Osteocyte (in vitro differentiated cells): ENCODE measurements at regions not wholly inside any gene's neighbourhood (a gene's known extent, or its start where the extent isn't known, plus 50 kb on each side); places are given as distances from the start of the nearest gene placed in this dataset.
"Not testable (repeated sequence)": the region's sequence is repeated elsewhere in the genome, so short reads cannot be mapped to it uniquely, and the experiment has no call there.

Experiments
- DNase-seq: peaks from one replicate; pipeline ENCODE4 v3.0.0; 2021; ENCODE audit warnings: mixed read lengths; ENCODE audit not compliant: unreplicated experiment; ENCODE audit errors: extremely low spot score
- H3K27ac Mint-ChIP-seq: one replicate; pipeline ENCODE4 v1.8.0; 2021; ENCODE audit warnings: mild to moderate bottlenecking, mixed read lengths; ENCODE audit not compliant: unreplicated experiment
- H3K27me3 Mint-ChIP-seq: one replicate; pipeline ENCODE4 v1.8.0; 2021; ENCODE audit warnings: mixed read lengths; ENCODE audit not compliant: unreplicated experiment
- H3K36me3 Mint-ChIP-seq: one replicate; pipeline ENCODE4 v1.8.0; 2021; ENCODE audit warnings: mixed read lengths; ENCODE audit not compliant: unreplicated experiment
- H3K4me1 Mint-ChIP-seq: one replicate; pipeline ENCODE4 v1.8.0; 2021; ENCODE audit warnings: mixed read lengths; ENCODE audit not compliant: unreplicated experiment
- H3K4me3 Mint-ChIP-seq: one replicate; pipeline ENCODE4 v1.8.0; 2021; ENCODE audit warnings: mild to moderate bottlenecking, moderate library complexity, mixed read lengths; ENCODE audit not compliant: unreplicated experiment
- H3K9me3 Mint-ChIP-seq: one replicate; pipeline ENCODE4 v1.8.0; 2021; ENCODE audit warnings: mixed read lengths; ENCODE audit not compliant: unreplicated experiment
- CTCF ChIP-seq: fragments of 200-600 bp; sonication (generic); IDR thresholded peaks from 2 replicates; pipeline ENCODE4 v1.5.0; 2021; ENCODE audit warnings: antibody characterized with exemption, mild to moderate bottlenecking, moderate library complexity

DNA sequence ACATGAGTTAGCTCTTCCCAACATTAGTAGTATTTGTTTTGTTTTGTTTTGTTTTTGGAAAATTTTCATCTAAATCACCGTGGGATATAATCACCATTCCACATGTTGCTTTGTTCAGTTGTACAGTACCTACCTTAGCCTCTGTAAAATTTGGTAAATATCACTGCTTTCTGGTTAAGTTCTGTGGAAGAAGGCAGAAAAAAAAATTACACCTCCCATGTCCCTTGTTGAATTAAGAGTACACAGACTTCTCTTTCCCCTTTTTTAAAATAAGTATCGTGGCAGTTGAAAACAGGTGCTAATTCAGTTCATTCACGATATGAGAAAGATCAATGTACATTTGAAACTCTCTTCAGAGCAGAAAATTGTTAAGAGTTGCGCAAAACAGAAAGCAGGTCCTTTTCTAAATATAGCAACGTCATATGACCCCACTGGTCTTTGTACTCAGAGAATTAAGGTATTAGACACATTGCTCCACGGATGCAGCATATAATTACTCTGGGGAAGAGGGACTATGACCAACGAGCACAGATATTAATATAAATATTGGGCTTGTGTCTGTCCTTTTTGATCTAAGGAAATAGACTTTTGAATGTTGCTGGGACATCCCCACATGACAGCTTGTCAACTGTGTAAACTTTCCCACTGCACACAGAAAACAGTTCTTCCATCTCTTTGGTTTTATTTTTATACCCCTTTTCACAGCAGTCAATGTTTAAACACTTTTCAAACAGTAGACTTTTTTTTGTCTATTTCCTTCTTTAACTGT lies 58.6 kb upstream of the ZNF217 start:
- Mint-ChIP-seq H3K4me3 (no peak overlapping the region), H3K27ac (no peak overlapping the region), H3K4me1 (peaks cover 32% of the 10 kb centered on the region), H3K9me3 (no peaks in the 10 kb centered on the region), H3K27me3 (no peaks in the 10 kb centered on the region), H3K36me3 (no peaks in the 10 kb centered on the region)
- no peak for TF ChIP-seq CTCF
- DNase-seq: no peak

- not testable (repeated sequence) for DNase-seq, H3K27me3 Mint-ChIP-seq, H3K27ac Mint-ChIP-seq, H3K9me3 Mint-ChIP-seq, H3K4me3 Mint-ChIP-seq, H3K36me3 Mint-ChIP-seq
- peaks cover 14% of the 10 kb centered on the region for H3K4me1 Mint-ChIP-seq
Observed at GRCh38 chr20:53649493-53649892, 55.9 kb upstream of the ZNF217 start.

DNA sequence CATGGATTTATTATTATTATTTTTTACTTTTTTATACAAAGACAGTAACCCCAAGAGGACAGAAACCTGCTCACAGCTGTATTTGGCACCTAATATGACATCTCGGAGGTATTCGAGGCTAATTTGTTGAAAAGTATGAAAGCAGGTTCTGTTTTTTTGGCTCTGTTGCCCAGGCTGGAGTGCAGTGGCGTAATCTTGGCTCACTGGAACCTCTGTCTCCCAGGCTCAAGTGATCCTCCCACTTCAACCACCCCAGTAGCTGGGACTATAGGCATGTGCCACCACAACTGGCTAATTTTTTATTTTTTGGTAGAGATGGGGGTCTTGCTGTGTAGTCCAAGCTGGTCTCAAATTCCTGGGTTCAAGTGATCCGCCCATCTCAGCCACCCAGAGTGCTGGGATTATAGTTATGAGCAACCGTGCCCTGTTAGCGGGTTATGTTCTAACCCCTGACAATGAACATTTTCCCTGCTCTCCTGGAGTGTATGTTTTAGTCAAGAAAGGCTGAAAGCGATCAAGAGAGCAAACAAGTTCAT lies 53.7 kb upstream of the ZNF217 start:
- H3K27me3 Mint-ChIP-seq: no peaks in the 10 kb centered on the region
- H3K9me3 Mint-ChIP-seq: no peaks in the 10 kb centered on the region
- no peak overlapping the region for H3K4me3 Mint-ChIP-seq
- peaks cover 20% of the 10 kb centered on the region for H3K4me1 Mint-ChIP-seq
- no peak for TF ChIP-seq CTCF
- H3K27ac Mint-ChIP-seq: no peak overlapping the region
- DNase-seq: no peak
- no peaks in the 10 kb centered on the region for H3K36me3 Mint-ChIP-seq

DNA sequence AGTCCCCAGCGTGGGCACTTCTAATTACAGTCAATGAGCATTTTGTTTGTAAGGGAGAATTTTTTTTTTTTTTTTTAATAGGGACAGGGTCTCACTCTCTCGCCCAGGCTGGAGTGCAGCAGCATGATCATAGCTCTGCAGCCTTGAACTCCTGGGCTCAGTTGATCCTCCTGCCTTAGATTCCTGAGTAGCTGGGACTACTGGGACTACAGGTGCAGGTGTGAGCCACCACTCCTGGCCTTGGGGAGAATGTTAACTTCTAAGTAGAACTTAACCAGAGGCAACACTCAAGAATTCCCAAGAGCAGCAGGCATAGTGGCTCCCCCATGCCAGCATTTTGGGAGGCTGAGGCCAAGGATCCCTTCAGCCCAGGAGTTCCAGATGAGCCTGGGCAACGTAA lies 52.9 kb upstream of the ZNF217 start:
- no peak overlapping the region for H3K27ac Mint-ChIP-seq
- H3K4me3 Mint-ChIP-seq: no peak overlapping the region
- TF ChIP-seq CTCF: no peak
- peaks cover 20% of the 10 kb centered on the region for H3K4me1 Mint-ChIP-seq
- DNase-seq: no peak
- H3K36me3 Mint-ChIP-seq: no peaks in the 10 kb centered on the region
- no peaks in the 10 kb centered on the region for H3K9me3 Mint-ChIP-seq
- no peaks in the 10 kb centered on the region for H3K27me3 Mint-ChIP-seq

DNA sequence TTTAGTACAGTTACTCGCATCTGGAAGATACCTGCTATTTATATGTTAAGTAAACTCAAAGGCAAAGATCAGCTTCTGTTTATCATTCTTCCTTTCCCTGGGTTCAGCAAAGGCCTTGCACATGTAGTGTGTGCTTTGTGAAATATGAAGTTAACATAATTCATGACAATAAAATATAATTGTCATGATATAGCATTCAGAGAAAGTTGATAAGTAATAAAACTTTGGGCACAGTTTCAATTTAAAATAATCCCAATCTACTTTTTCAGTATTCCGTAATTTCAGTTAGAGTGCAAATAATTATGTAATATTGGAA lies 51.9 kb upstream of the ZNF217 start:
- DNase-seq: no peak
- no peaks in the 10 kb centered on the region for H3K9me3 Mint-ChIP-seq
- H3K27ac Mint-ChIP-seq: no peak overlapping the region
- H3K4me1 Mint-ChIP-seq: peaks cover 22% of the 10 kb centered on the region
- no peaks in the 10 kb centered on the region for H3K27me3 Mint-ChIP-seq
- no peak for TF ChIP-seq CTCF
- H3K36me3 Mint-ChIP-seq: no peaks in the 10 kb centered on the region
- H3K4me3 Mint-ChIP-seq: no peak overlapping the region

DNA sequence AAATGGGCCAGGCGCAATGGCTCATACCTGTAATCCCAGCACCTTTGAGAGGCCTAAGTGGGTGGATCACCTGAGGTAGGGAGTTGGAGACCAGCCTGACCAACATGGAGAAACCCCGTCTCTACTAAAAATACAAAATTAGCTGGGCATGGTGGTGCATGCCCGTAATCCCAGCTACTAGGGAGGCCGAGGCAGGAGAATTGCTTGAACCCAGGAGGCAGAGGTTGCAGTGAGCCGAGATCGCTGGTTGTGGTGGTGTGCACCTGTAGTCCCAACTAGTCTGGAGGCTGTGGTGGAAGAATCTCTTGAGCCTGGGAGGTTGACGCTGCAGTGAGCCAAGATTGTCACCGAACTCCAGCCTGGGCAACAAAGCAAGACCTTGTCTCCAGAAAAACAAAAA lies 50.5 kb upstream of the ZNF217 start:
- not testable (repeated sequence) for H3K4me3 Mint-ChIP-seq, H3K36me3 Mint-ChIP-seq, H3K9me3 Mint-ChIP-seq, H3K27me3 Mint-ChIP-seq, H3K27ac Mint-ChIP-seq, DNase-seq
- H3K4me1 Mint-ChIP-seq: peaks cover 22% of the 10 kb centered on the region
